ENCODE measurements at regions not wholly inside any gene's neighbourhood (a gene's known extent, or its start where the extent isn't known, plus 50 kb on each side); places are given as distances from the start of the nearest gene placed in this dataset.

DNA sequence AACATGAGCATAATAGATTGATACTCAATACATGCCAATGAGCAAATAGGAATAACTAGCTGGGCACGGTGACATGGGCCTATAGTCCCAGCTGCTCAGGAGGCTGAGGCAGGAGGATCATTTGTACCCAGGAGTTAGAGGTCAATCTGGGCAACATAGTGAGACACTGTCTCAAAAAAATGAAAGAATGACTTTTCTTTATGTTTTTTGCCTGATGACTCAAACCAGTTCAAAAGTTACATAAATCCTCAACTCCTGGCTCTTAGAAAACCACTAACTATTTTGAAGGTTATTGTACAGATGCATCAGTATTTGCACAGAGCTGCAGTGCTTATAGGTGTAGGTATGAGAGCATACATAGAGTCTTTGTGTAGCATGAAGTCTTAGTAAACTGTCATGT lies 219.2 kb upstream of the RGS6 start (continued):
- TF ChIP-seq, protein P1, sequence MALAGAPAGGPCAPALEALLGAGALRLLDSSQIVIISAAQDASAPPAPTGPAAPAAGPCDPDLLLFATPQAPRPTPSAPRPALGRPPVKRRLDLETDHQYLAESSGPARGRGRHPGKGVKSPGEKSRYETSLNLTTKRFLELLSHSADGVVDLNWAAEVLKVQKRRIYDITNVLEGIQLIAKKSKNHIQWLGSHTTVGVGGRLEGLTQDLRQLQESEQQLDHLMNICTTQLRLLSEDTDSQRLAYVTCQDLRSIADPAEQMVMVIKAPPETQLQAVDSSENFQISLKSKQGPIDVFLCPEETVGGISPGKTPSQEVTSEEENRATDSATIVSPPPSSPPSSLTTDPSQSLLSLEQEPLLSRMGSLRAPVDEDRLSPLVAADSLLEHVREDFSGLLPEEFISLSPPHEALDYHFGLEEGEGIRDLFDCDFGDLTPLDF (CRISPR knock-in tag; IDR thresholded peaks at IDR 0.05) = no peak
- TF ChIP-seq, protein P2, sequence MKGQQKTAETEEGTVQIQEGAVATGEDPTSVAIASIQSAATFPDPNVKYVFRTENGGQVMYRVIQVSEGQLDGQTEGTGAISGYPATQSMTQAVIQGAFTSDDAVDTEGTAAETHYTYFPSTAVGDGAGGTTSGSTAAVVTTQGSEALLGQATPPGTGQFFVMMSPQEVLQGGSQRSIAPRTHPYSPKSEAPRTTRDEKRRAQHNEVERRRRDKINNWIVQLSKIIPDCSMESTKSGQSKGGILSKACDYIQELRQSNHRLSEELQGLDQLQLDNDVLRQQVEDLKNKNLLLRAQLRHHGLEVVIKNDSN (CRISPR knock-in tag; IDR thresholded peaks at IDR 0.05) = no peak
- no peak for TF ChIP-seq IRF2 (CRISPR knock-in tag; IDR thresholded peaks at IDR 0.05; ENCODE audit: borderline replicate concordance, low read depth)
- TF ChIP-seq NR3C1 (CRISPR knock-in tag; conservative IDR thresholded peaks at IDR 0.05; ENCODE audit: low read depth) = no peak
- TF ChIP-seq NR2C2 (CRISPR knock-in tag; IDR thresholded peaks at IDR 0.05) = no peak
- TF ChIP-seq, protein P3, sequence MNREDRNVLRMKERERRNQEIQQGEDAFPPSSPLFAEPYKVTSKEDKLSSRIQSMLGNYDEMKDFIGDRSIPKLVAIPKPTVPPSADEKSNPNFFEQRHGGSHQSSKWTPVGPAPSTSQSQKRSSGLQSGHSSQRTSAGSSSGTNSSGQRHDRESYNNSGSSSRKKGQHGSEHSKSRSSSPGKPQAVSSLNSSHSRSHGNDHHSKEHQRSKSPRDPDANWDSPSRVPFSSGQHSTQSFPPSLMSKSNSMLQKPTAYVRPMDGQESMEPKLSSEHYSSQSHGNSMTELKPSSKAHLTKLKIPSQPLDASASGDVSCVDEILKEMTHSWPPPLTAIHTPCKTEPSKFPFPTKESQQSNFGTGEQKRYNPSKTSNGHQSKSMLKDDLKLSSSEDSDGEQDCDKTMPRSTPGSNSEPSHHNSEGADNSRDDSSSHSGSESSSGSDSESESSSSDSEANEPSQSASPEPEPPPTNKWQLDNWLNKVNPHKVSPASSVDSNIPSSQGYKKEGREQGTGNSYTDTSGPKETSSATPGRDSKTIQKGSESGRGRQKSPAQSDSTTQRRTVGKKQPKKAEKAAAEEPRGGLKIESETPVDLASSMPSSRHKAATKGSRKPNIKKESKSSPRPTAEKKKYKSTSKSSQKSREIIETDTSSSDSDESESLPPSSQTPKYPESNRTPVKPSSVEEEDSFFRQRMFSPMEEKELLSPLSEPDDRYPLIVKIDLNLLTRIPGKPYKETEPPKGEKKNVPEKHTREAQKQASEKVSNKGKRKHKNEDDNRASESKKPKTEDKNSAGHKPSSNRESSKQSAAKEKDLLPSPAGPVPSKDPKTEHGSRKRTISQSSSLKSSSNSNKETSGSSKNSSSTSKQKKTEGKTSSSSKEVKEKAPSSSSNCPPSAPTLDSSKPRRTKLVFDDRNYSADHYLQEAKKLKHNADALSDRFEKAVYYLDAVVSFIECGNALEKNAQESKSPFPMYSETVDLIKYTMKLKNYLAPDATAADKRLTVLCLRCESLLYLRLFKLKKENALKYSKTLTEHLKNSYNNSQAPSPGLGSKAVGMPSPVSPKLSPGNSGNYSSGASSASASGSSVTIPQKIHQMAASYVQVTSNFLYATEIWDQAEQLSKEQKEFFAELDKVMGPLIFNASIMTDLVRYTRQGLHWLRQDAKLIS (CRISPR knock-in tag; IDR thresholded peaks at IDR 0.05; ENCODE audit: borderline replicate concordance) = no peak

DNA sequence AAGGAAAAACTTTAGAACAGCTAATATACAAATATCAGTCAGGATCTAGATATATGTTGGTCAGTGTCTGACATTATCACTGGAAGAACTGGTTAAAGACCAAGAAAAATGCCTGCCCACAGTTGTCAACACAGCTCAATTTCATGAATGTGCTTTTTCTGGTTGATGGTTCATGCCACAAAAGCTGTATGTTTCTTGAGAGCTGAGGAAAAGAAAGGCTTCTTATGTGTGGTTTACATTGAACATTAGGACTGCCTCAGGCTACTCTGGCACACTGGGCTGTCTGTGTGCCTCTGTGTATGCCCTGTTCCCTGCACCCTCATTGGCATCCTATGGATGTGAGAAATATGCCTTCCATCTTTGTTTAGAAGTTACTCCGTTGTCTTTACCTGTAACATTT lies 218.8 kb upstream of the RGS6 start:
- Mint-ChIP-seq H3K4me3 (no peak overlapping the region), H3K4me1 (peaks cover 11% of the 10 kb centered on the region), H3K36me3 (peaks cover 19% of the 10 kb centered on the region), H3K9me3 (no peaks in the 10 kb centered on the region), H3K27me3 (ENCODE audit: low read depth) (no peaks in the 10 kb centered on the region), H3K27ac (no peak overlapping the region)
- ChIA-PET POLR2A (no interaction called here), CTCF (no interaction called here)
- ATAC-seq = no peak
- no peak for DNase-seq (ENCODE audit: low spot score)
- TF ChIP-seq, protein P3 (CRISPR knock-in tag; IDR thresholded peaks at IDR 0.05; ENCODE audit: borderline replicate concordance) = no peak
- TF ChIP-seq SMAD4 (CRISPR knock-in tag; IDR thresholded peaks at IDR 0.05) (no peak), FOXK1 (CRISPR knock-in tag; IDR thresholded peaks at IDR 0.05) (no peak), ZNF263 (CRISPR knock-in tag; IDR thresholded peaks at IDR 0.05; ENCODE audit: low read depth) (no peak), NR3C1 (CRISPR knock-in tag; conservative IDR thresholded peaks at IDR 0.05; ENCODE audit: low read depth) (no peak), JUN (CRISPR knock-in tag; IDR thresholded peaks at IDR 0.05) (no peak), TP53 (CRISPR knock-in tag; IDR thresholded peaks at IDR 0.05) (no peak)
- TF ChIP-seq, protein P4, sequence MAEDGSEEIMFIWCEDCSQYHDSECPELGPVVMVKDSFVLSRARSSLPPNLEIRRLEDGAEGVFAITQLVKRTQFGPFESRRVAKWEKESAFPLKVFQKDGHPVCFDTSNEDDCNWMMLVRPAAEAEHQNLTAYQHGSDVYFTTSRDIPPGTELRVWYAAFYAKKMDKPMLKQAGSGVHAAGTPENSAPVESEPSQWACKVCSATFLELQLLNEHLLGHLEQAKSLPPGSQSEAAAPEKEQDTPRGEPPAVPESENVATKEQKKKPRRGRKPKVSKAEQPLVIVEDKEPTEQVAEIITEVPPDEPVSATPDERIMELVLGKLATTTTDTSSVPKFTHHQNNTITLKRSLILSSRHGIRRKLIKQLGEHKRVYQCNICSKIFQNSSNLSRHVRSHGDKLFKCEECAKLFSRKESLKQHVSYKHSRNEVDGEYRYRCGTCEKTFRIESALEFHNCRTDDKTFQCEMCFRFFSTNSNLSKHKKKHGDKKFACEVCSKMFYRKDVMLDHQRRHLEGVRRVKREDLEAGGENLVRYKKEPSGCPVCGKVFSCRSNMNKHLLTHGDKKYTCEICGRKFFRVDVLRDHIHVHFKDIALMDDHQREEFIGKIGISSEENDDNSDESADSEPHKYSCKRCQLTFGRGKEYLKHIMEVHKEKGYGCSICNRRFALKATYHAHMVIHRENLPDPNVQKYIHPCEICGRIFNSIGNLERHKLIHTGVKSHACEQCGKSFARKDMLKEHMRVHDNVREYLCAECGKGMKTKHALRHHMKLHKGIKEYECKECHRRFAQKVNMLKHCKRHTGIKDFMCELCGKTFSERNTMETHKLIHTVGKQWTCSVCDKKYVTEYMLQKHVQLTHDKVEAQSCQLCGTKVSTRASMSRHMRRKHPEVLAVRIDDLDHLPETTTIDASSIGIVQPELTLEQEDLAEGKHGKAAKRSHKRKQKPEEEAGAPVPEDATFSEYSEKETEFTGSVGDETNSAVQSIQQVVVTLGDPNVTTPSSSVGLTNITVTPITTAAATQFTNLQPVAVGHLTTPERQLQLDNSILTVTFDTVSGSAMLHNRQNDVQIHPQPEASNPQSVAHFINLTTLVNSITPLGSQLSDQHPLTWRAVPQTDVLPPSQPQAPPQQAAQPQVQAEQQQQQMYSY (CRISPR knock-in tag; IDR thresholded peaks at IDR 0.05) = no peak
- TF ChIP-seq, protein P5, sequence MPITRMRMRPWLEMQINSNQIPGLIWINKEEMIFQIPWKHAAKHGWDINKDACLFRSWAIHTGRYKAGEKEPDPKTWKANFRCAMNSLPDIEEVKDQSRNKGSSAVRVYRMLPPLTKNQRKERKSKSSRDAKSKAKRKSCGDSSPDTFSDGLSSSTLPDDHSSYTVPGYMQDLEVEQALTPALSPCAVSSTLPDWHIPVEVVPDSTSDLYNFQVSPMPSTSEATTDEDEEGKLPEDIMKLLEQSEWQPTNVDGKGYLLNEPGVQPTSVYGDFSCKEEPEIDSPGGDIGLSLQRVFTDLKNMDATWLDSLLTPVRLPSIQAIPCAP (CRISPR knock-in tag; IDR thresholded peaks at IDR 0.05) = no peak
- TF ChIP-seq, protein P6, sequence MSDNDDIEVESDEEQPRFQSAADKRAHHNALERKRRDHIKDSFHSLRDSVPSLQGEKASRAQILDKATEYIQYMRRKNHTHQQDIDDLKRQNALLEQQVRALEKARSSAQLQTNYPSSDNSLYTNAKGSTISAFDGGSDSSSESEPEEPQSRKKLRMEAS (CRISPR knock-in tag; IDR thresholded peaks at IDR 0.05) = no peak
- TF ChIP-seq, protein P7, sequence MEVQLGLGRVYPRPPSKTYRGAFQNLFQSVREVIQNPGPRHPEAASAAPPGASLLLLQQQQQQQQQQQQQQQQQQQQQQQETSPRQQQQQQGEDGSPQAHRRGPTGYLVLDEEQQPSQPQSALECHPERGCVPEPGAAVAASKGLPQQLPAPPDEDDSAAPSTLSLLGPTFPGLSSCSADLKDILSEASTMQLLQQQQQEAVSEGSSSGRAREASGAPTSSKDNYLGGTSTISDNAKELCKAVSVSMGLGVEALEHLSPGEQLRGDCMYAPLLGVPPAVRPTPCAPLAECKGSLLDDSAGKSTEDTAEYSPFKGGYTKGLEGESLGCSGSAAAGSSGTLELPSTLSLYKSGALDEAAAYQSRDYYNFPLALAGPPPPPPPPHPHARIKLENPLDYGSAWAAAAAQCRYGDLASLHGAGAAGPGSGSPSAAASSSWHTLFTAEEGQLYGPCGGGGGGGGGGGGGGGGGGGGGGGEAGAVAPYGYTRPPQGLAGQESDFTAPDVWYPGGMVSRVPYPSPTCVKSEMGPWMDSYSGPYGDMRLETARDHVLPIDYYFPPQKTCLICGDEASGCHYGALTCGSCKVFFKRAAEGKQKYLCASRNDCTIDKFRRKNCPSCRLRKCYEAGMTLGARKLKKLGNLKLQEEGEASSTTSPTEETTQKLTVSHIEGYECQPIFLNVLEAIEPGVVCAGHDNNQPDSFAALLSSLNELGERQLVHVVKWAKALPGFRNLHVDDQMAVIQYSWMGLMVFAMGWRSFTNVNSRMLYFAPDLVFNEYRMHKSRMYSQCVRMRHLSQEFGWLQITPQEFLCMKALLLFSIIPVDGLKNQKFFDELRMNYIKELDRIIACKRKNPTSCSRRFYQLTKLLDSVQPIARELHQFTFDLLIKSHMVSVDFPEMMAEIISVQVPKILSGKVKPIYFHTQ (CRISPR knock-in tag; IDR thresholded peaks at IDR 0.05) = no peak

All from WTC11 (cell line).